RWPE2 (cell line): ENCODE measurements at regions not wholly inside any gene's neighbourhood (a gene's known extent, or its start where the extent isn't known, plus 50 kb on each side); places are given as distances from the start of the nearest gene placed in this dataset.

Experiments
- ATAC-seq: fragments of 200-7000 bp; cut with Tn5 transposase; 3 replicates; pipeline ENCODE4 v1.9.1; 2021; ENCODE audit warnings: low read depth
- DNase-seq: peaks from one replicate; pipeline ENCODE4 v3.0.0-alpha.2; 2020; ENCODE audit warnings: low spot score
- H3K27ac ChIP-seq: fragments of 450-650 bp; 2 replicates; pipeline ENCODE4 v1.5.1; 2017; ENCODE audit warnings: mild to moderate bottlenecking; ENCODE audit not compliant: poor library complexity, severe bottlenecking
- H3K27me3 ChIP-seq: fragments of 250-450 bp; sonication (Bioruptor Pico); 2 replicates; pipeline ENCODE4 v1.5.1; 2021; ENCODE audit warnings: mild to moderate bottlenecking, moderate library complexity; ENCODE audit not compliant: insufficient read depth, poor library complexity, severe bottlenecking
- H3K36me3 ChIP-seq: fragments of 250-450 bp; sonication (Bioruptor Pico); 2 replicates; pipeline ENCODE4 v1.5.1; 2020; ENCODE audit warnings: low read depth, mild to moderate bottlenecking, moderate library complexity
- H3K4me1 ChIP-seq: fragments of 250-450 bp; sonication (Bioruptor Pico); 2 replicates; pipeline ENCODE4 v1.5.1; 2021; ENCODE audit warnings: mild to moderate bottlenecking, moderate library complexity; ENCODE audit not compliant: insufficient read depth, poor library complexity, severe bottlenecking
- H3K4me3 ChIP-seq: fragments of 250-450 bp; sonication (Bioruptor Pico); 2 replicates; pipeline ENCODE4 v1.5.1; 2021; ENCODE audit warnings: mild to moderate bottlenecking, moderate library complexity; ENCODE audit not compliant: severe bottlenecking
- H3K9me3 ChIP-seq: fragments of 250-450 bp; sonication (Bioruptor Pico); 2 replicates; pipeline ENCODE4 v1.5.1; 2021; ENCODE audit warnings: mild to moderate bottlenecking, moderate library complexity; ENCODE audit not compliant: severe bottlenecking
- CTCF ChIP-seq: fragments of 450-650 bp; IDR thresholded peaks from one replicate; pipeline ENCODE4 v1.5.1; 2017; ENCODE audit warnings: mild to moderate bottlenecking, moderate library complexity; ENCODE audit not compliant: poor library complexity, severe bottlenecking

- no peak overlapping the region for H3K27ac ChIP-seq
These were observed 151.2 kb upstream of the KCNN2 start for GRCh38 chr5:114210662-114211061.

GRCh38 chr5:114221807-114222206 is 140.1 kb upstream of the KCNN2 start:
- TF ChIP-seq CTCF, result no peak
- ATAC-seq (no peak), DNase-seq (no peak)
- H3K4me1 ChIP-seq, result no peaks in the 10 kb centered on the region
- no peak overlapping the region for H3K27ac ChIP-seq
- H3K27me3 ChIP-seq, result no peaks in the 10 kb centered on the region
- H3K4me3 ChIP-seq, result no peak overlapping the region
- H3K9me3 ChIP-seq, result no peaks in the 10 kb centered on the region
- H3K36me3 ChIP-seq, result no peaks in the 10 kb centered on the region

More at GRCh38 chr5:114210662-114211061, 151.2 kb upstream of the KCNN2 start:
- no peaks in the 10 kb centered on the region for H3K36me3 ChIP-seq
- H3K27me3 ChIP-seq, result peaks cover 16% of the 10 kb centered on the region
- H3K4me3 ChIP-seq, result no peak overlapping the region
- ATAC-seq (no peak), DNase-seq (no peak)
- no peaks in the 10 kb centered on the region for H3K9me3 ChIP-seq
- H3K4me1 ChIP-seq, result no peaks in the 10 kb centered on the region
- TF ChIP-seq CTCF, result no peak

GRCh38 chr5:114223866-114224265 is 138.0 kb upstream of the KCNN2 start:
- H3K27ac ChIP-seq, result no peak overlapping the region
- H3K4me3 ChIP-seq, result no peak overlapping the region
- peak; percentile 46; the same call in 2 of the 3 replicates for ATAC-seq
- TF ChIP-seq CTCF, result peak; percentile 49
- no peaks in the 10 kb centered on the region for H3K36me3 ChIP-seq
- DNase-seq, result no peak
- H3K27me3 ChIP-seq, result no peaks in the 10 kb centered on the region
- no peaks in the 10 kb centered on the region for H3K4me1 ChIP-seq
- peaks cover under 1% of the 10 kb centered on the region for H3K9me3 ChIP-seq

- no peaks in the 10 kb centered on the region for H3K36me3 ChIP-seq
- H3K27me3 ChIP-seq, result peaks cover 7% of the 10 kb centered on the region
- DNase-seq, result no peak
- H3K9me3 ChIP-seq, result no peaks in the 10 kb centered on the region
- no peak for TF ChIP-seq CTCF
- no peaks in the 10 kb centered on the region for H3K4me1 ChIP-seq
- ATAC-seq, result 0 out of 3 replicates have a peak, but pooled peaks have one; percentile 42
- H3K4me3 ChIP-seq, result no peak overlapping the region
- H3K27ac ChIP-seq, result no peak overlapping the region
These were observed 124.1 kb upstream of the KCNN2 start for GRCh38 chr5:114237766-114238165.

GRCh38 chr5:114238771-114239313 is 123.0 kb upstream of the KCNN2 start:
- no peak for TF ChIP-seq CTCF
- Histone ChIP-seq H3K27ac (no peak overlapping the region), H3K27me3 (peaks cover 7% of the 10 kb centered on the region), H3K36me3 (no peaks in the 10 kb centered on the region), H3K9me3 (no peaks in the 10 kb centered on the region), H3K4me1 (no peaks in the 10 kb centered on the region), H3K4me3 (no peak overlapping the region)
- ATAC-seq (no peak), DNase-seq (no peak)
